Testis (tissue), 2 donors: ENCODE measurements at regions not wholly inside any gene's neighbourhood (a gene's known extent, or its start where the extent isn't known, plus 50 kb on each side); places are given as distances from the start of the nearest gene placed in this dataset.

ENCODE experiments used
- CTCF ChIP-seq, 3 experiments: fragments of 450-650 bp in 2 of 3; fragments of 200-600 bp in 1 of 3; sonication (generic) in 1 of 3; IDR thresholded peaks; one replicate each; pipeline ENCODE4 v1.5.1; 2016 to 2019; ENCODE audit warnings: antibody characterized with exemption in 3 of 3, mild to moderate bottlenecking in 2 of 3, moderate library complexity in 1 of 3
- POLR2A ChIP-seq: fragments of 450-650 bp; IDR thresholded peaks from one replicate; pipeline ENCODE4 v1.6.1; 2017; ENCODE audit warnings: antibody characterized with exemption, mild to moderate bottlenecking, moderate library complexity

- no peak for TF ChIP-seq CTCF (IDR thresholded peaks at IDR 0.05)
- TF ChIP-seq POLR2A = no peak
Observed at GRCh38 chr2:200147371-200147770, 159.1 kb upstream of the SPATS2L start.
